Thyroid gland (tissue), 4 donors: ENCODE measurements at regions not wholly inside any gene's neighbourhood (a gene's known extent, or its start where the extent isn't known, plus 50 kb on each side); places are given as distances from the start of the nearest gene placed in this dataset.

Experiments used
- CTCF ChIP-seq, 6 experiments: fragments of 200-600 bp in 3 of 6; fragments of 450-650 bp in 3 of 6; sonication (generic) in 3 of 6; IDR thresholded peaks; one replicate each; pipeline ENCODE4 v1.5.1; 2016 to 2019; ENCODE audit warnings: antibody characterized with exemption in 6 of 6, mild to moderate bottlenecking in 2 of 6, inconsistent platforms in 1 of 6, moderate library complexity in 1 of 6
- POLR2A ChIP-seq, 2 donors: fragments of 450-650 bp; IDR thresholded peaks; one replicate each; pipeline ENCODE4 v1.6.1; 2017; ENCODE audit warnings: antibody characterized with exemption in 2 of 2, mild to moderate bottlenecking in 2 of 2, moderate library complexity in 1 of 2

GRCh38 chr18:78925557-78926242 lies 53.9 kb upstream of the SALL3 start:
- no peak for TF ChIP-seq CTCF (IDR thresholded peaks at IDR 0.05)
- TF ChIP-seq POLR2A (IDR thresholded peaks at IDR 0.05) = no peak
